ENCODE measurements at regions not wholly inside any gene's neighbourhood (a gene's known extent, or its start where the extent isn't known, plus 50 kb on each side); places are given as distances from the start of the nearest gene placed in this dataset.

GRCh38 chr3:67943546-67943945 lies 289.1 kb upstream of the SUCLG2 start:
- no peak for TF ChIP-seq TAF1 (IDR thresholded peaks at IDR 0.05; ENCODE audit: borderline replicate concordance, insufficient read depth, low read length)

GRCh38 chr3:67941433-67942030 lies 287.1 kb upstream of the SUCLG2 start:
- TF ChIP-seq REST (IDR thresholded peaks at IDR 0.05; ENCODE audit: insufficient read depth in 1 of 2, low read depth in 2 of 2, low read length in 2 of 2), result no peak
- no peak for TF ChIP-seq POLR2AphosphoS5 (IDR thresholded peaks at IDR 0.05; ENCODE audit: low read depth, low read length)
- no peak for TF ChIP-seq TAF1 (IDR thresholded peaks at IDR 0.05; ENCODE audit: borderline replicate concordance, insufficient read depth, low read length)
- no peak for TF ChIP-seq SIN3A (IDR thresholded peaks at IDR 0.05; ENCODE audit: borderline replicate concordance, insufficient read depth, low read length)
- TF ChIP-seq FOXP2 (optimal IDR thresholded peaks at IDR 0.05; ENCODE audit: borderline replicate concordance, extremely low read depth, extremely low read length, insufficient read depth), result no peak

GRCh38 chr3:67940210-67940952 lies 286.0 kb upstream of the SUCLG2 start:
- TF ChIP-seq TAF1 (IDR thresholded peaks at IDR 0.05; ENCODE audit: borderline replicate concordance, insufficient read depth, low read length), result no peak
- TF ChIP-seq REST (IDR thresholded peaks at IDR 0.05; ENCODE audit: insufficient read depth in 1 of 2, low read depth in 2 of 2, low read length in 2 of 2), result no peak
- TF ChIP-seq FOXP2 (optimal IDR thresholded peaks at IDR 0.05; ENCODE audit: borderline replicate concordance, extremely low read depth, extremely low read length, insufficient read depth), result no peak
- TF ChIP-seq POLR2AphosphoS5 (IDR thresholded peaks at IDR 0.05; ENCODE audit: low read depth, low read length), result no peak
- TF ChIP-seq SIN3A (IDR thresholded peaks at IDR 0.05; ENCODE audit: borderline replicate concordance, insufficient read depth, low read length), result no peak

- TF ChIP-seq SIN3A (IDR thresholded peaks at IDR 0.05; ENCODE audit: borderline replicate concordance, insufficient read depth, low read length) (no peak), POLR2AphosphoS5 (IDR thresholded peaks at IDR 0.05; ENCODE audit: low read depth, low read length) (no peak), REST (IDR thresholded peaks at IDR 0.05; ENCODE audit: insufficient read depth in 1 of 2, low read depth in 2 of 2, low read length in 2 of 2) (no peak), TAF1 (IDR thresholded peaks at IDR 0.05; ENCODE audit: borderline replicate concordance, insufficient read depth, low read length) (no peak), FOXP2 (optimal IDR thresholded peaks at IDR 0.05; ENCODE audit: borderline replicate concordance, extremely low read depth, extremely low read length, insufficient read depth) (no peak)
These were observed 283.2 kb upstream of the SUCLG2 start for GRCh38 chr3:67937498-67938118.

GRCh38 chr3:67923796-67924195 lies 269.4 kb upstream of the SUCLG2 start:
- no peak for TF ChIP-seq SIN3A (IDR thresholded peaks at IDR 0.05; ENCODE audit: borderline replicate concordance, insufficient read depth, low read length)
- no peak for TF ChIP-seq POLR2AphosphoS5 (IDR thresholded peaks at IDR 0.05; ENCODE audit: low read depth, low read length)
- no peak for TF ChIP-seq REST (IDR thresholded peaks at IDR 0.05; ENCODE audit: insufficient read depth in 1 of 2, low read depth in 2 of 2, low read length in 2 of 2)
- TF ChIP-seq TAF1 (IDR thresholded peaks at IDR 0.05; ENCODE audit: borderline replicate concordance, insufficient read depth, low read length), result no peak
- TF ChIP-seq FOXP2 (optimal IDR thresholded peaks at IDR 0.05; ENCODE audit: borderline replicate concordance, extremely low read depth, extremely low read length, insufficient read depth), result no peak
